HEK293 (cell line): ENCODE measurements at regions not wholly inside any gene's neighbourhood (a gene's known extent, or its start where the extent isn't known, plus 50 kb on each side); places are given as distances from the start of the nearest gene placed in this dataset.

Source experiments
- ELK4 ChIP-seq: IDR thresholded peaks from 2 replicates; pipeline ENCODE4 v1.6.1; 2011; ENCODE audit warnings: mild to moderate bottlenecking, low read depth, low read length, borderline replicate concordance
- HOXD13 ChIP-seq: sonication (generic); formaldehyde crosslinking; IDR thresholded peaks from 2 replicates; pipeline ENCODE4 v1.8.0; 2022; ENCODE audit warnings: missing genetic modification reagents, borderline replicate concordance
- KLF8 ChIP-seq: fragments of 450-650 bp; formaldehyde crosslinking; IDR thresholded peaks from 2 replicates; pipeline ENCODE4 v1.5.1; 2016; ENCODE audit warnings: missing biosample characterization, missing genetic modification characterization
- OSR2 ChIP-seq: fragments of 450-650 bp; formaldehyde crosslinking; IDR thresholded peaks from 2 replicates; pipeline ENCODE4 v1.5.1; 2016; ENCODE audit warnings: missing biosample characterization, missing genetic modification characterization
- PRDM1 ChIP-seq: fragments of 450-650 bp; formaldehyde crosslinking; IDR thresholded peaks from 2 replicates; pipeline ENCODE4; 2016; ENCODE audit warnings: missing biosample characterization, missing genetic modification characterization
- RBAK ChIP-seq: fragments of 450-650 bp; formaldehyde crosslinking; IDR thresholded peaks from 2 replicates; pipeline ENCODE4 v1.5.1; 2016; ENCODE audit warnings: missing biosample characterization, missing genetic modification characterization
- REPIN1 ChIP-seq: fragments of 450-650 bp; formaldehyde crosslinking; IDR thresholded peaks from 2 replicates; pipeline ENCODE4 v1.5.1; 2017; ENCODE audit warnings: missing biosample characterization, missing genetic modification characterization, low read depth
- SP3 ChIP-seq: fragments of 450-650 bp; formaldehyde crosslinking; IDR thresholded peaks from 2 replicates; pipeline ENCODE4 v1.5.1; 2016; ENCODE audit warnings: missing biosample characterization, missing genetic modification characterization
- ZBTB8A ChIP-seq: fragments of 450-650 bp; formaldehyde crosslinking; IDR thresholded peaks from 2 replicates; pipeline ENCODE4 v1.5.1; 2016; ENCODE audit warnings: missing biosample characterization, missing genetic modification characterization
- ZNF10 ChIP-seq: fragments of 450-650 bp; formaldehyde crosslinking; IDR thresholded peaks from 2 replicates; pipeline ENCODE4 v1.5.1; 2017; ENCODE audit warnings: missing biosample characterization, missing genetic modification characterization
- ZNF121 ChIP-seq: fragments of 450-650 bp; formaldehyde crosslinking; IDR thresholded peaks from 2 replicates; pipeline ENCODE4 v1.5.1; 2016; ENCODE audit warnings: missing biosample characterization, missing genetic modification characterization
- ZNF138 ChIP-seq: fragments of 450-650 bp; formaldehyde crosslinking; IDR thresholded peaks from 2 replicates; pipeline ENCODE4 v1.5.1; 2016; ENCODE audit warnings: missing biosample characterization, missing genetic modification characterization, borderline replicate concordance
- ZNF239 ChIP-seq: fragments of 450-650 bp; formaldehyde crosslinking; IDR thresholded peaks from 2 replicates; pipeline ENCODE4 v1.5.1; 2016; ENCODE audit warnings: missing biosample characterization, missing genetic modification characterization
- ZNF341 ChIP-seq: fragments of 450-650 bp; formaldehyde crosslinking; IDR thresholded peaks from 2 replicates; pipeline ENCODE4; 2016; ENCODE audit warnings: low read depth, missing biosample characterization, missing genetic modification characterization
- ZNF449 ChIP-seq: fragments of 450-650 bp; formaldehyde crosslinking; IDR thresholded peaks from 2 replicates; pipeline ENCODE4 v1.5.1; 2017; ENCODE audit warnings: missing biosample characterization, mild to moderate bottlenecking, missing genetic modification characterization, moderate library complexity
- ZNF510 ChIP-seq: fragments of 450-650 bp; formaldehyde crosslinking; IDR thresholded peaks from 2 replicates; pipeline ENCODE4 v1.5.1; 2018; ENCODE audit warnings: mild to moderate bottlenecking, missing genetic modification characterization, missing biosample characterization; ENCODE audit not compliant: insufficient replicate concordance
- ZNF548 ChIP-seq: fragments of 450-650 bp; formaldehyde crosslinking; IDR thresholded peaks from 2 replicates; pipeline ENCODE4 v1.5.1; 2016; ENCODE audit warnings: missing biosample characterization, missing genetic modification characterization
- ZNF610 ChIP-seq: fragments of 450-650 bp; formaldehyde crosslinking; IDR thresholded peaks from 2 replicates; pipeline ENCODE4 v1.5.1; 2016; ENCODE audit warnings: missing biosample characterization, missing genetic modification characterization, borderline replicate concordance
- ZNF792 ChIP-seq: fragments of 450-650 bp; formaldehyde crosslinking; IDR thresholded peaks from 2 replicates; pipeline ENCODE4 v1.5.1; 2016; ENCODE audit warnings: missing biosample characterization, missing genetic modification characterization
- ZNF837 ChIP-seq: fragments of 450-650 bp; formaldehyde crosslinking; IDR thresholded peaks from 2 replicates; pipeline ENCODE4 v1.5.1; 2016; ENCODE audit warnings: missing biosample characterization, missing genetic modification characterization
- TF ChIP-seq, protein P1 (sequence below): fragments of 450-650 bp; formaldehyde crosslinking; optimal IDR thresholded peaks from 2 replicates; pipeline ENCODE3; 2016; ENCODE audit warnings: missing biosample characterization, mild to moderate bottlenecking, missing genetic modification characterization
- TF ChIP-seq, protein P2 (sequence below): fragments of 450-650 bp; formaldehyde crosslinking; IDR thresholded peaks from 2 replicates; pipeline ENCODE4 v1.5.1; 2016; ENCODE audit warnings: missing biosample characterization, missing genetic modification characterization
- TF ChIP-seq, protein P3 (sequence below): fragments of 450-650 bp; formaldehyde crosslinking; IDR thresholded peaks from 2 replicates; pipeline ENCODE4 v1.5.1; 2016; ENCODE audit warnings: missing biosample characterization, missing genetic modification characterization
- TF ChIP-seq, protein P4 (sequence below): fragments of 450-650 bp; formaldehyde crosslinking; IDR thresholded peaks from 2 replicates; pipeline ENCODE4 v1.5.1; 2016; ENCODE audit warnings: missing biosample characterization, missing genetic modification characterization, low read depth
- TF ChIP-seq, protein P5 (sequence below): fragments of 450-650 bp; formaldehyde crosslinking; IDR thresholded peaks from 2 replicates; pipeline ENCODE4 v1.5.1; 2016; ENCODE audit warnings: missing biosample characterization, missing genetic modification characterization
- TF ChIP-seq, protein P6 (sequence below): fragments of 450-650 bp; formaldehyde crosslinking; IDR thresholded peaks from 2 replicates; pipeline ENCODE4 v1.5.1; 2016; ENCODE audit warnings: missing biosample characterization, missing genetic modification characterization

GRCh38 chr12:65533177-65533883 is 254.8 kb downstream of the MSRB3 start (continued):
- TF ChIP-seq ZNF610 (tag by site-specific recombination) = no peak
- TF ChIP-seq, protein P1, sequence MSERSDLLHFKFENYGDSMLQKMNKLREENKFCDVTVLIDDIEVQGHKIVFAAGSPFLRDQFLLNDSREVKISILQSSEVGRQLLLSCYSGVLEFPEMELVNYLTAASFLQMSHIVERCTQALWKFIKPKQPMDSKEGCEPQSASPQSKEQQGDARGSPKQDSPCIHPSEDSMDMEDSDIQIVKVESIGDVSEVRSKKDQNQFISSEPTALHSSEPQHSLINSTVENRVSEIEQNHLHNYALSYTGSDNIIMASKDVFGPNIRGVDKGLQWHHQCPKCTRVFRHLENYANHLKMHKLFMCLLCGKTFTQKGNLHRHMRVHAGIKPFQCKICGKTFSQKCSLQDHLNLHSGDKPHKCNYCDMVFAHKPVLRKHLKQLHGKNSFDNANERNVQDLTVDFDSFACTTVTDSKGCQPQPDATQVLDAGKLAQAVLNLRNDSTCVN (tag by site-specific recombination) = peak; percentile 6
- TF ChIP-seq ZNF792 (tag by site-specific recombination) = no peak
- TF ChIP-seq ZNF138 (tag by site-specific recombination) = no peak
- TF ChIP-seq PRDM1 (tag by site-specific recombination) = peak; percentile 78
- peak; percentile 66 for TF ChIP-seq ZNF341 (tag by site-specific recombination)
- TF ChIP-seq ZNF548 (tag by site-specific recombination) = no peak
- TF ChIP-seq REPIN1 = no peak
- TF ChIP-seq ZNF449 (tag by site-specific recombination) = 0 out of 2 replicates have a peak, but pooled peaks have one; percentile 2
- TF ChIP-seq ZNF837 (tag by site-specific recombination) = no peak
- TF ChIP-seq, protein P2, sequence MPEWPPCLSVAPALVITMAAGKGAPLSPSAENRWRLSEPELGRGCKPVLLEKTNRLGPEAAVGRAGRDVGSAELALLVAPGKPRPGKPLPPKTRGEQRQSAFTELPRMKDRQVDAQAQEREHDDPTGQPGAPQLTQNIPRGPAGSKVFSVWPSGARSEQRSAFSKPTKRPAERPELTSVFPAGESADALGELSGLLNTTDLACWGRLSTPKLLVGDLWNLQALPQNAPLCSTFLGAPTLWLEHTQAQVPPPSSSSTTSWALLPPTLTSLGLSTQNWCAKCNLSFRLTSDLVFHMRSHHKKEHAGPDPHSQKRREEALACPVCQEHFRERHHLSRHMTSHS (tag by site-specific recombination) = no peak
- no peak for TF ChIP-seq SP3 (tag by site-specific recombination)
- no peak for TF ChIP-seq KLF8 (tag by site-specific recombination)
- no peak for TF ChIP-seq ZNF121 (tag by site-specific recombination)
- no peak for TF ChIP-seq RBAK
- TF ChIP-seq ZNF10 = no peak
- no peak for TF ChIP-seq ZNF510 (tag by site-specific recombination)
- TF ChIP-seq, protein P3, sequence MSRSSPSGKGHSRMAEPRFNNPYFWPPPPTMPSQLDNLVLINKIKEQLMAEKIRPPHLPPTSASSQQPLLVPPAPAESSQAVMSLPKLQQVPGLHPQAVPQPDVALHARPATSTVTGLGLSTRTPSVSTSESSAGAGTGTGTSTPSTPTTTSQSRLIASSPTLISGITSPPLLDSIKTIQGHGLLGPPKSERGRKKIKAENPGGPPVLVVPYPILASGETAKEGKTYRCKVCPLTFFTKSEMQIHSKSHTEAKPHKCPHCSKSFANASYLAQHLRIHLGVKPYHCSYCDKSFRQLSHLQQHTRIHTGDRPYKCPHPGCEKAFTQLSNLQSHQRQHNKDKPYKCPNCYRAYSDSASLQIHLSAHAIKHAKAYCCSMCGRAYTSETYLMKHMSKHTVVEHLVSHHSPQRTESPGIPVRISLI (tag by site-specific recombination) = 0 out of 2 replicates have a peak, but pooled peaks have one; percentile 3
- TF ChIP-seq ELK4 = no peak
- TF ChIP-seq, protein P4, sequence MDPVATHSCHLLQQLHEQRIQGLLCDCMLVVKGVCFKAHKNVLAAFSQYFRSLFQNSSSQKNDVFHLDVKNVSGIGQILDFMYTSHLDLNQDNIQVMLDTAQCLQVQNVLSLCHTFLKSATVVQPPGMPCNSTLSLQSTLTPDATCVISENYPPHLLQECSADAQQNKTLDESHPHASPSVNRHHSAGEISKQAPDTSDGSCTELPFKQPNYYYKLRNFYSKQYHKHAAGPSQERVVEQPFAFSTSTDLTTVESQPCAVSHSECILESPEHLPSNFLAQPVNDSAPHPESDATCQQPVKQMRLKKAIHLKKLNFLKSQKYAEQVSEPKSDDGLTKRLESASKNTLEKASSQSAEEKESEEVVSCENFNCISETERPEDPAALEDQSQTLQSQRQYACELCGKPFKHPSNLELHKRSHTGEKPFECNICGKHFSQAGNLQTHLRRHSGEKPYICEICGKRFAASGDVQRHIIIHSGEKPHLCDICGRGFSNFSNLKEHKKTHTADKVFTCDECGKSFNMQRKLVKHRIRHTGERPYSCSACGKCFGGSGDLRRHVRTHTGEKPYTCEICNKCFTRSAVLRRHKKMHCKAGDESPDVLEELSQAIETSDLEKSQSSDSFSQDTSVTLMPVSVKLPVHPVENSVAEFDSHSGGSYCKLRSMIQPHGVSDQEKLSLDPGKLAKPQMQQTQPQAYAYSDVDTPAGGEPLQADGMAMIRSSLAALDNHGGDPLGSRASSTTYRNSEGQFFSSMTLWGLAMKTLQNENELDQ (tag by site-specific recombination) = no peak
- no peak for TF ChIP-seq ZNF239 (tag by site-specific recombination)
- no peak for TF ChIP-seq HOXD13 (CRISPR knock-in tag)
- TF ChIP-seq, protein P5, sequence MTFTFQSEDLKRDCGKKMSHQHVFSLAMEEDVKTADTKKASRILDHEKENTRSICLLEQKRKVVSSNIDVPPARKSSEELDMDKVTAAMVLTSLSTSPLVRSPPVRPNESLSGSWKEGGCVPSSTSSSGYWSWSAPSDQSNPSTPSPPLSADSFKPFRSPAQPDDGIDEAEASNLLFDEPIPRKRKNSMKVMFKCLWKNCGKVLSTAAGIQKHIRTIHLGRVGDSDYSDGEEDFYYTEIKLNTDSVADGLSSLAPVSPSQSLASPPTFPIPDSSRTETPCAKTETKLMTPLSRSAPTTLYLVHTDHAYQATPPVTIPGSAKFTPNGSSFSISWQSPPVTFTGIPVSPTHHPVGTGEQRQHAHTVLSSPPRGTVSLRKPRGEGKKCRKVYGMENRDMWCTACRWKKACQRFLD = no peak
- TF ChIP-seq OSR2 (tag by site-specific recombination) = no peak; the same call in none of the 2 replicates
- no peak; the same call in 1 of the 2 replicates for TF ChIP-seq ZBTB8A (tag by site-specific recombination)
- TF ChIP-seq, protein P6, sequence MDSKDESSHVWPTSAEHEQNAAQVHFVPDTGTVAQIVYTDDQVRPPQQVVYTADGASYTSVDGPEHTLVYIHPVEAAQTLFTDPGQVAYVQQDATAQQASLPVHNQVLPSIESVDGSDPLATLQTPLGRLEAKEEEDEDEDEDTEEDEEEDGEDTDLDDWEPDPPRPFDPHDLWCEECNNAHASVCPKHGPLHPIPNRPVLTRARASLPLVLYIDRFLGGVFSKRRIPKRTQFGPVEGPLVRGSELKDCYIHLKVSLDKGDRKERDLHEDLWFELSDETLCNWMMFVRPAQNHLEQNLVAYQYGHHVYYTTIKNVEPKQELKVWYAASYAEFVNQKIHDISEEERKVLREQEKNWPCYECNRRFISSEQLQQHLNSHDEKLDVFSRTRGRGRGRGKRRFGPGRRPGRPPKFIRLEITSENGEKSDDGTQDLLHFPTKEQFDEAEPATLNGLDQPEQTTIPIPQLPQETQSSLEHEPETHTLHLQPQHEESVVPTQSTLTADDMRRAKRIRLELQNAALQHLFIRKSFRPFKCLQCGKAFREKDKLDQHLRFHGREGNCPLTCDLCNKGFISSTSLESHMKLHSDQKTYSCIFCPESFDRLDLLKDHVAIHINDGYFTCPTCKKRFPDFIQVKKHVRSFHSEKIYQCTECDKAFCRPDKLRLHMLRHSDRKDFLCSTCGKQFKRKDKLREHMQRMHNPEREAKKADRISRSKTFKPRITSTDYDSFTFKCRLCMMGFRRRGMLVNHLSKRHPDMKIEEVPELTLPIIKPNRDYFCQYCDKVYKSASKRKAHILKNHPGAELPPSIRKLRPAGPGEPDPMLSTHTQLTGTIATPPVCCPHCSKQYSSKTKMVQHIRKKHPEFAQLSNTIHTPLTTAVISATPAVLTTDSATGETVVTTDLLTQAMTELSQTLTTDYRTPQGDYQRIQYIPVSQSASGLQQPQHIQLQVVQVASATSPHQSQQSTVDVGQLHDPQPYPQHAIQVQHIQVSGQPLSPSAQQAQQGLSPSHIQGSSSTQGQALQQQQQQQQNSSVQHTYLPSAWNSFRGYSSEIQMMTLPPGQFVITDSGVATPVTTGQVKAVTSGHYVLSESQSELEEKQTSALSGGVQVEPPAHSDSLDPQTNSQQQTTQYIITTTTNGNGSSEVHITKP (tag by site-specific recombination) = 0 out of 2 replicates have a peak, but pooled peaks have one; percentile 30
